ENCODE measurements at regions not wholly inside any gene's neighbourhood (a gene's known extent, or its start where the extent isn't known, plus 50 kb on each side); places are given as distances from the start of the nearest gene placed in this dataset.
"Not testable (repeated sequence)": the region's sequence is repeated elsewhere in the genome, so short reads cannot be mapped to it uniquely, and the experiment has no call there.

GRCh38 chr2:10198482-10198881 lies 75.9 kb downstream of the RRM2 start:
- not testable (repeated sequence) for DNase-seq (ENCODE audit: low spot score); FAIRE-seq

DNA sequence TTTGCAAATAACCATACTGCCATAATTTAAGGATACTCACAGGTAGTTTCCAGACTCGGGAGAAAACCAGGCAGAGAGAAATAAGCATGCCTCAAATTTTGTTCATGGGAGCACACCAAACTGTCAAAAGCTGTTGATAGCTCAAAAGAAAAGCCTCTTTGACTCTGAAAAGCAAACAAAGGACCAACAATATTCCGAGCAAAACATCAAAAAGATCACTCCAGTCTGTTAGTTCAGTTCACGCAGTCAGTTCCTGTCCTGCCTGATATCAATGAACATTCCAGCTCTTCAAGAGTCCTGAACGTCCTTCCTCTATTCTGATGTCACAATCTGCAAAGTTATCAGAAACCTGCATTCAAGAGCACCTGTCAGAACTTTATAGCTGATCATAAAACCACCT lies 78.7 kb downstream of the RRM2 start:
- DNase-seq (ENCODE audit: low spot score) (no peak), FAIRE-seq (no peak)

GRCh38 chr2:10202131-10202665 lies 79.7 kb downstream of the RRM2 start:
- FAIRE-seq: no peak
- no peak for DNase-seq (ENCODE audit: low spot score)

DNA sequence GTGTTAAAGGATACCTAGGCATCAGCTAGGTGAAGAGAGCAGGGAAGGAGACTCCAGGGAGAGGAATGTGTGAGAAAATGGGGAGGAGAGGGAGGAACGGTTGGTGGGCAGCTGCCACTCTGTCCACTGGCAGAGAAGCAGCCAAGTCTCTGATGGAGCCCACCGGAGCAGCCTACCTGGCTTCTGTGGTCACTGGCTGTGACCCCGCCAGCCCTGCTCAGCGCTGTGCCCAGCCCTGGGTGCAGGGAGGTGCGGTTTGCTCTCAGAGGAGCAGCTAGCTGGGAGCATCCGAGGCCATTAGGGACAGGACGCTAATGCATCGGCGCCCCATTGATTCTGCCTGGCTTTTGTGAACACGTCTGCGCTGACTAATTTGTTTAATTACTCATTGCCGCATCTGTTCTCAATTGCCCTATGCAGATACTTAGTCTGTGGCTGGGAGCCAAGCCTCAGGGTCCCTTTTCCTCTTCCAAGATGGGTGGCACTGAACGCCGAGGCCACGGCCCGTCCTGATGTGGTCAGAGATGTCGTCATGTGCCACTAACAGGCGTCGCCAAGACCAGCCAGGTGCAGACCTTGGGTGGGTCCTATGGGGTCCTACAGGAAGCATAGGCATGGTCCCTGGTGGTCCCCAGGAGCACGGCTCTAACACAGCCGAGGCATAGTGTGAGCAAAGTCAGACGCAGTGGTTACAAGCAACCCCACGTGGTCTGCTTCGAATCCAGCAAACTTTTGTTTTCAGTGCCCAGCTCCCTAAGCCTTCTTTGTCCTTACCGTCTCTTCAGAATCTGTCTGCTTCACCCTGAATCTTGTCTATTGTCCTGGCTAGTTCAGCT lies 82.0 kb downstream of the RRM2 start:
- no peak for FAIRE-seq
- no peak for DNase-seq (ENCODE audit: low spot score)

DNA sequence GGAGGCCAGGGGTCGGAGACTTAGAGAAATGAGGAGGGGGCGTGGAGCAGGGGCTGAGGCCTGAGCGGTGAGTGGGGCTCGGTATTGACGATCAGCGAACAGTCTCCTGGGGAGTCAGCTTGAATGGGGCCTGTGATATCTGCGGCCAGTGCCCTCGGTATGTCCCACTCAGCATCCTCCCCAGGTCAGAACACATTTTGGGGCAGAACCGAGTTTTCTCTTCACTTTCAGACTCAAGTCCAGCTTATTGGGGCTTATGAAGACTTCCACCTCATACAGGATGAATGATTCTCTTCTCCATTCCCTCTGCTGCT lies 82.6 kb downstream of the RRM2 start:
- no peak for DNase-seq (ENCODE audit: low spot score)
- FAIRE-seq: no peak

GRCh38 chr2:10208736-10209135 lies 86.2 kb downstream of the RRM2 start:
- no peak for DNase-seq (ENCODE audit: low spot score)
- FAIRE-seq: no peak

- FAIRE-seq (no peak), DNase-seq (ENCODE audit: low spot score) (no peak)
These were observed 86.9 kb downstream of the RRM2 start for GRCh38 chr2:10209406-10209935.

DNA sequence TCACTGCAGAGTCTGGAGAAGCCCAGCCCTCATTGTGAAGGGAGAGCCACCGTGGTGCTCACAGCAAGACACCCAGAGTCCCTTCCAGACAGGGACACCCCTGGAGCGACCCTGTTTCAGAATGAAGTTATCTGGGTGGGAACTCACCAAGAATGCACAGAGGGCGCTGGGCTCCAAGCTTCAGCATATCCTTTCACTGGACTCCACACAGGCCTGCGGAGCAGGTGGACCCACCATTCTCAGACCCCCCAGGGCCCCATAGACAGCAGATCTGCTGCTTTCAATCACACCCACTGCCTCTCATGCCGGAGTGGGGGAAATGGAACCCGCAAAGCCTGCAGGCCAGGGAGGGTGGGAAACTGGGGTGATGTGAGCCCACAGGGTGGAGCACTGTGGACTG lies 87.8 kb downstream of the RRM2 start:
- no peak for FAIRE-seq

DNA sequence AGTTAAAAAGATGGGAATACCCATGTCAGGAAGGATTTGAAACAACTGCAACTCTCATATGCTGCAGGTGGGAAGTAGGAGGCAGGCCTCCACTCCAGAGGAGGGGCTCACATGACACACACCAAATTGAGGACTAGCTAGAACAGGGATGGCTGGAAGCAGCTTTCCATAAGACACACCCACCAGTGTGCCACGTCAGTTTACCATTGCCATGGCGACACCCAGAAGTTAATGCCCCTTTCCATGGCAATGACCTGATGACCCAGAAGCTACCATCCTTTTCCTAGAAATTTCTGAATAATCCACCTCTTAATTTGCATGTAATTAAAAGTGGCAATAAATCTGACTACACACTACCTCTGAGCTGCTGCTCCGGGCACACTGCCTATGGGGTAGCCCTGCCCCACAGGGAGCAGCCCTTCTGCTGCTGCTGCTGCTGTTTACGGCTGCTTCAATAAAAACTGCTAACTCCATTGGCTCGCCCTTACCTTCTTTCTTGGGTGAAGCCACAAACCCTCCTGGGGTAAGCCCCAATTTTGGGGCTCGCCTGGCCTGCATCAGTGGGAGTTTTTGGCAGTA lies 89.4 kb downstream of the RRM2 start:
- DNase-seq (ENCODE audit: low spot score): no peak
- FAIRE-seq: no peak

More for the DNA sequence above, 87.8 kb downstream of the RRM2 start:
- DNase-seq (ENCODE audit: low spot score): no peak

- FAIRE-seq (peak; percentile 17), DNase-seq (ENCODE audit: low spot score) (no peak)
These were observed 89.9 kb upstream of the HPCAL1 start for GRCh38 chr2:10212827-10213226.

GRCh38 chr2:10214179-10214578 lies 88.5 kb upstream of the HPCAL1 start:
- DNase-seq (ENCODE audit: low spot score) (no peak), FAIRE-seq (no peak)

- no peak for FAIRE-seq
- DNase-seq (ENCODE audit: low spot score): no peak
These were observed 87.2 kb upstream of the HPCAL1 start for GRCh38 chr2:10215393-10215935.

DNA sequence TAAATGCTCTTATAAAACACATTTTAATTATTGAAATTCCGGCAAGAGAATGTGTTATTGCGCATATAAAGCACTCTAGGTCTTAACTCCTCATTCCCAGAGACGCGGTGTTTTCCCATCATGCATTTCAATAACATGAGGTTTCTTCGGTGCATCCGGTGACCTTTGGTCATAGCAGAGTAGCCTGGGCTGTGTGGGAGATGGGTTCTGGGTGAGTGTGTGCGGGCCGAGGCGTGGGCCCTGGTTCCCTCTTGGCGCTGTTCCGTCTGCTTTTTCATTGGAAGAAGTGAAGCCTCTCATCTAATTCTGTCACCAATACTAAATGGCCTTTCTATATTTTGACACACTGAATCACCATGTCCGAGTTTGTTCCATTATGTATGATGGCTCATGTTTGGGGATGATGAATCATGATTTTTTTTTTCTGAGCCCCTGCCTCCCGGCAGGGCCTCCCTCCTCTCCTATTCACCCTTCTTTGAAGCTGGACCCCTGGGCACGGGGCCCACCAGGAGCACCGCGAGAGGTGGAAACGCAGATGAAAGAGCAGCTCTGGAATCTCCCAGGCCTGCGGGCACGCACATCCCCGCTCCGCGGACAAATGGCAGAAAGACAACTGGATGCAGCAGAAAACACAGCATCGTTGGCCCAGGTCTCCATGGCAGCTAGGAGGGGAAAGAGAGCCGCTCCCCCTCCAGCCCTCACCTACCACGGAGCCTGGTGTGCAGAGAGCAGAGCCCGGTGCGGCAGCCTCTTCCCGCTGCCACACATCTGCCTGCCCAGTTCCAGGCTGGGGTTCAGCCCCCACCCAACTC lies 85.8 kb upstream of the HPCAL1 start:
- DNase-seq (ENCODE audit: low spot score) (no peak), FAIRE-seq (no peak)

GRCh38 chr2:10217489-10218435 lies 84.9 kb upstream of the HPCAL1 start:
- no peak for FAIRE-seq
- no peak for DNase-seq (ENCODE audit: low spot score)

GRCh38 chr2:10220045-10220901 lies 82.4 kb upstream of the HPCAL1 start:
- peak; percentile 90 for FAIRE-seq
- no peak for DNase-seq (ENCODE audit: low spot score)

DNA sequence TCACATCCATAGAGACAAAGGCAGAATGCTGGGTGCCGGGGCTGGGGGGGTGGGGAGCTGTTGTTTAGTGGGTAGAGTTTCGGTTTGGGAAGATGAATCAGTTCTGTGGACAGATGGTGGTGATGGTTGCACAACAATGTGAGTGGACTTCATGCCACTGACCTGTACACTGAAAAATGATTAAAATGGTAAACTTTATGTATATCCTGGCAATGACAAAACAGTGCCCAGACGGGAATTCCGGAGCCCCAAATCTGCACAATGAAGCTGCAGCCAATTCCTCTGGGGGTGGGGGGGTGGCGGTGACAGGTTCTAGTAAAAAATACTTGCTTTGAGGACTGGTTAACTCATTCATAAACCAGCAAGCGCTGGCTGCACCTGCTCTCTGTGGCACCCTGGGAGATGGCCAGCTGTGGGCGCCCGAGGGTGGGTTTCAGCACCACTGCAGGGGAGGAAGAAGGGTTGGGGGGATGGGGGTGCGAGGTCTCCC lies 81.8 kb upstream of the HPCAL1 start:
- FAIRE-seq (no peak), DNase-seq (ENCODE audit: low spot score) (peak; percentile 80)

DNA sequence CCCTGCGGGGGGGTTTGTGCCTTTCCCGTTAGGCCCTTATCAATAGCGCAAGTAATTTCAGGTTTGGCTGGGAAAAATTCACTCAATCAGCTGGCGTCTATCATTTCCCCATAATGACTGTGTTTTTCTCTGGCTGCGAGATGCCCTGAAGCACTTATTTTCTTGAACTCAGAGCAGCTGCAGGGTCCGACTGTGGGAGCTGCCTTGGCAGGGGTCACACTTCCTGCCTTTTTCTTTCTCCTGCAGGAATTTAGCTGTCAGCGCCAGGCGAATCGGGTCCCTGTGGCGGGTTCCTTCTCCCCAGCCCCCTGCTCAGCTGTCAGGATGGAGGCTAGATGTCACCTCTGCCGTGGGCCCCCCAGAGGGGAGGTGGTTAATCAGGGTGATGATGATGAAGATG lies 81.3 kb upstream of the HPCAL1 start:
- FAIRE-seq: no peak
- no peak for DNase-seq (ENCODE audit: low spot score)

DNA sequence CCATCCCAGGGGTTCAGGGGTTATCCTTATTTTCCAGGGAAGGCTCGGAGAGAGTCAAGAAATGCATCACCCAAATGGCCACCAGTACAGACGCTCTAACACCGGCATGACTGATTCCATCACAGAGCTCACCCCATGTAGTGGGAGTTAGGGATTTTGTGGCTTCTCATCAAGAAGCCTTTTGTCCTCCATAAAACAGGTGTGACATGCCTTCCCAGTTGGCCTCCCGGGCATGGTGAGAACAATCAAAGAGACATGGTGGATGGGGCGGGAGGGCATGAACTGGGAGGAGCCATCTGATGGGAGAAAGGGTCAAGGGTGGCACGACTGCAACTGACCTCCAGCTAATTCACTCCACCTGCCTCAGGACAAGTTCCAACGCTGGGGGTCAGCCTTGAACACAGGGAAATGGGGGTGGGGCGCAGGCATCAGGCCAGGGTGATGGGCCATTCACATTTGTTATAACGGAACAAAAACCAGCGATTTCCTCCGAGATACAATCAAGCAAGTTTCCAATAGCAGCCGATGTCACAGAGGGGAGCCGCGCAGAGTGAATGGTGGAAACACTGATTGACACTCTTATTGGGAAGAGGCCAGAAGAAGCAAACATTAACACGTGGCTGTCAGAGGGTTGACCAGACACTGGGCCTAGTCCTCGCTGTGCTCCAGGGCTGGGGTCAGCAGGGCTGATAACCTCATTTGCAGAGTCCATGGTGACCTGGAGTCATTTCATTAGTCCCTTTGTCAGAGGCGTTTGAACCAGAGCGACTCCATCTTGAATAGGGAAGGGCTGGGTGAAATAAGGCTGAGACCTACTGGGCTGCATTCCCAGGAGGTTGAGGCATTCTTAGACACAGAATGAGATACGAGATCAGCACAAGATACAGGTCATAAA lies 80.5 kb upstream of the HPCAL1 start:
- FAIRE-seq (peak; percentile 9), DNase-seq (ENCODE audit: low spot score) (no peak)

All from urothelium cell line (cell line).